IPS-18a (cell line): ENCODE measurements at regions not wholly inside any gene's neighbourhood (a gene's known extent, or its start where the extent isn't known, plus 50 kb on each side); places are given as distances from the start of the nearest gene placed in this dataset.
"Not testable (repeated sequence)": the region's sequence is repeated elsewhere in the genome, so short reads cannot be mapped to it uniquely, and the experiment has no call there.

Experiments used
- H3K27ac ChIP-seq: one replicate; pipeline ENCODE4 v1.5.1; 2013; ENCODE audit warnings: low read length
- H3K27me3 ChIP-seq: one replicate; pipeline ENCODE4 v1.6.1; 2013; ENCODE audit warnings: mild to moderate bottlenecking, low read length; ENCODE audit not compliant: control insufficient read depth, insufficient read depth
- H3K36me3 ChIP-seq: one replicate; pipeline ENCODE4 v1.6.1; 2013; ENCODE audit warnings: low read depth, low read length; ENCODE audit not compliant: control insufficient read depth
- H3K4me1 ChIP-seq: one replicate; pipeline ENCODE4 v1.6.1; 2013; ENCODE audit warnings: low read depth, low read length; ENCODE audit not compliant: control insufficient read depth
- H3K4me3 ChIP-seq: one replicate; pipeline ENCODE4 v1.5.1; 2013; ENCODE audit warnings: low read length
- H3K9ac ChIP-seq: one replicate; pipeline ENCODE4 v1.6.1; 2013; ENCODE audit warnings: mild to moderate bottlenecking, low read length, moderate library complexity
- H3K9me3 ChIP-seq: one replicate; pipeline ENCODE4 v1.6.1; 2013; ENCODE audit warnings: low read depth, low read length; ENCODE audit not compliant: control insufficient read depth

DNA sequence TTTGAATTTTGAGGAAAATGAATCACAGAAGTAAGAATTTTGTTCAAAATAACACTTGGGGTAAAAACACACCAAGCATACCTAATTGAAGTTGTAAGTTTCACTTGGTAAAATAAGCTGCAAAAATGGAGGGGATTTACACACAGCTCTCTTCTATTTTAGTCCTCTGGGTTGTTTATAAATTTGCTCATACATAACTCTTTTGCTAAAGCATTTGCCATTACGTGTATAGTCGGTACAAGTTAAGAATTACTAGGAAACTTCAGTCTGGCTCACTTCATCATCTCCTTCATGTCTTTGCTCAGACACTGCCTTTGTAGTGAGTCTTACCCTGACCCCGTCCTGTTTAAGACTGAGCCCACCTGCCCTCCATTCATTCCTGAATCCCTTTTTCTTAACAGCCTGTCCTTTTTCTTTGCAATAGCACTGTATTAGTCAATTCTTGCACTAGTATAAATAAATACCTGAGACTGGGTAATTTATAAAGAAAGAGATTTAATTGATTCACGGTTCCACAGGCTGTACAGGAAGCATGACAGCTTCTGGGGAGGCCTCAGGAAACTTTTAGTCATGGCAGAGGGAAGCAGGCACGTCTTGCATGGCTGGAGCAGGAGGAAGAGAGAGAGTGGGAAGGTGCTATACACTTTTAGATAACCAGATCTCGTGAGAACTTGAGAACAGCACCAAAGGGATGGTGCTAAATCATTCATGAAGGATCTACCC lies 451.1 kb downstream of the PCNX1 start:
- H3K9me3 ChIP-seq, result no peaks in the 10 kb centered on the region
- no peak overlapping the region for H3K9ac ChIP-seq
- no peak overlapping the region for H3K27ac ChIP-seq
- H3K4me3 ChIP-seq, result no peak overlapping the region
- H3K4me1 ChIP-seq, result peaks cover 25% of the 10 kb centered on the region
- H3K36me3 ChIP-seq, result no peaks in the 10 kb centered on the region
- H3K27me3 ChIP-seq, result no peaks in the 10 kb centered on the region

DNA sequence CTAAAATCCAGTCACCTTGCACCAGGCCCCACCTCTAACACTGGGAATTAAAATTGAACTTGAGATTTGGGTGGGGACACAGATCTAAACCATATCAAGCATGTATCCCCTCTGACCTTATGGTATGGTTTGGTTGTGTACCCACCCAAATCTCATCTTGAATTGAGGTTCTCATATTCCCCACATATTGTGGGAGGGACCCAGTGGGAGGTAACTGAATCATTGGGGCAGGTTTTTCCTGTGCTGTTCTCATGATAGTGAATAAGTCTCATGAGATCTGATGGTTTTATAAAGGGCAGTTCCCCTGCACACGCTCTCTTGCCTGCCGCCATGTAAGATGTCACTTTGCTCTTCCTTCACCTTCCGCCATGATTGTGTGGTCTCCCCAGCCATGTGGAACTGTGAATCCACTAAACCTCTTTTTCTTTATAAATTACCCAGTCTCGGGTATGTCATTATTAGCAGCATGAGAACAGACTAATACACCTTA lies 451.7 kb downstream of the PCNX1 start:
- not testable (repeated sequence) for H3K9me3 ChIP-seq, H3K36me3 ChIP-seq, H3K27me3 ChIP-seq, H3K27ac ChIP-seq, H3K4me3 ChIP-seq, H3K9ac ChIP-seq
- peaks cover 23% of the 10 kb centered on the region for H3K4me1 ChIP-seq

DNA sequence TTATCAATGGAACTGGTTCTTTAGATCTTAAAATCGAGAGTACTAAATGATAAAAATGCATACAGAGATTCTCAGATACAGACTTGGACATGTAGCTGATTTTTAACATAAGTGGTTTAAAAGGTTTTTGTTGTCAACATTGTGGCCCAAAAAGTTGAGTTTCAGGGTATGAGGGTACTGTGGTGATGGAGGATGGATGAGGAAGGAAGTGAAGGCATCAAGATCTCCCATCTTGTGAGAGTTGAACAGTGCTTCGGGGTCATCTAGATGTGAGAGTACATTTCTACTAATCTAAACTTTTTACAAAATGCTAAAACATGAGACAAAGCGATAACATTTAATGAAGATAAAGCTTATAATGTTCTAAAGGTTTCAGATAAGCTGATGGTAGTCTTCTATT lies 452.6 kb downstream of the PCNX1 start:
- Histone ChIP-seq H3K4me1 (peaks cover 17% of the 10 kb centered on the region), H3K27me3 (no peaks in the 10 kb centered on the region), H3K9me3 (no peaks in the 10 kb centered on the region), H3K4me3 (no peak overlapping the region), H3K36me3 (no peaks in the 10 kb centered on the region), H3K27ac (no peak overlapping the region), H3K9ac (no peak overlapping the region)

DNA sequence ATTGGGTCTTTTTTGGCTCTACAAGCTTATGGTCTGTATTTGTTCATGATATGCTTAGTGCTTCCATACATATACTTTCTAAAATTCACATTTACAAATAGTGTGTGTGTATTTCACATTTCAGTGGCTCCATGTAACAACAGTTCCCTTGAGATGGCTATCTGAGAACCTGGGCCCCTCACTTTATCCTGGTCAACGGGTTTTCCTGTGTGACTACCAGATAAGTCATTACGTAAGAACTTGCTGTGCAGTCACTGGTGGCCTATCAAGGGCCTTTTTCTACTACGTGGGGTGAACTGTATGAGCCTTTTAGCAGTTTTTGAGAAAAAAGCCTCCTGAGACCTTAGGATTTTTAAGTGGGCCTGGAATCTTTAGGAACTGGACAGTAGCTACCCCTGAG lies 454.1 kb downstream of the PCNX1 start:
- H3K36me3 ChIP-seq, result no peaks in the 10 kb centered on the region
- no peaks in the 10 kb centered on the region for H3K9me3 ChIP-seq
- peaks cover 10% of the 10 kb centered on the region for H3K4me1 ChIP-seq
- H3K4me3 ChIP-seq, result no peak overlapping the region
- H3K27ac ChIP-seq, result no peak overlapping the region
- H3K9ac ChIP-seq, result no peak overlapping the region
- no peaks in the 10 kb centered on the region for H3K27me3 ChIP-seq

DNA sequence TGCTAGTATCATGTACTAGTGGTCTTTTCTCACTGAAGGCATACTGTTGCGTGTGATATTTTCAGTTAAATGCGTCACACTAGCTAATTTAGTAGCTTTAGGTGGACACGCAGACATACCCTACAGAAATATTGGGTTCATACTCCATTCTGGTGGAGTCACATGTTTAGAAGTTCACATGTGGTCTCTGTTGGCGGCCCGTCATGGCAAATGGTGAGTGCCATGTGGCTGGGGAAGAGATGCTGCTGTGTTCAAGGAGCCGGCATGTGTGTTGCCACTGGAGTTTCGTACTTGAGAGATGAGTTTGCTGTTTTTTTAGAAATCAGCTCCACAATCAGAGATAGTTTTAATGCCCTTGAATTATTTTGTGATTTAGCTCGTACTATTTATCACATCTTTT lies 454.6 kb downstream of the PCNX1 start:
- no peak overlapping the region for H3K9ac ChIP-seq
- no peaks in the 10 kb centered on the region for H3K9me3 ChIP-seq
- H3K27ac ChIP-seq, result no peak overlapping the region
- no peak overlapping the region for H3K4me3 ChIP-seq
- H3K27me3 ChIP-seq, result no peaks in the 10 kb centered on the region
- H3K36me3 ChIP-seq, result no peaks in the 10 kb centered on the region
- peaks cover 10% of the 10 kb centered on the region for H3K4me1 ChIP-seq

DNA sequence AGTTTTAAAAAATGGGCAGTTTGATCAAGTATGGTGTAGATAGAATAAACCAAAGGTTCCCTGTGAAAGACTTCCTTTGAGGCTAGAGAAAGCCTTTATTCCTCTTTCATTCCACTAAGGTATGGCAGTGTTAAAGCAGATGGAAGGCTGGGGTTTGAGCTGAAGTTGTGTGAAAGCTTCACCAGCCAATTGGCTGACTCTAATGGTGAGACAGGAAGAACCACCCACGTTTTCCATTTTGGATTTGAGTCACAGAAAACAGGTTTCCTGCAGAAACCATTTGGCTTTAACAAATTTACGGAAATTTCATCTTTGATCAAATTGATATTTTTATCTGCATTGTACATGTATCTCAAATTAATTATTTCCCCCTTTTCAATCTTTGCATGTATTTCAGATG lies 455.0 kb downstream of the PCNX1 start:
- H3K27ac ChIP-seq, result no peak overlapping the region
- H3K27me3 ChIP-seq, result no peaks in the 10 kb centered on the region
- H3K4me1 ChIP-seq, result peaks cover 10% of the 10 kb centered on the region
- H3K9me3 ChIP-seq, result no peaks in the 10 kb centered on the region
- no peaks in the 10 kb centered on the region for H3K36me3 ChIP-seq
- no peak overlapping the region for H3K9ac ChIP-seq
- no peak overlapping the region for H3K4me3 ChIP-seq

DNA sequence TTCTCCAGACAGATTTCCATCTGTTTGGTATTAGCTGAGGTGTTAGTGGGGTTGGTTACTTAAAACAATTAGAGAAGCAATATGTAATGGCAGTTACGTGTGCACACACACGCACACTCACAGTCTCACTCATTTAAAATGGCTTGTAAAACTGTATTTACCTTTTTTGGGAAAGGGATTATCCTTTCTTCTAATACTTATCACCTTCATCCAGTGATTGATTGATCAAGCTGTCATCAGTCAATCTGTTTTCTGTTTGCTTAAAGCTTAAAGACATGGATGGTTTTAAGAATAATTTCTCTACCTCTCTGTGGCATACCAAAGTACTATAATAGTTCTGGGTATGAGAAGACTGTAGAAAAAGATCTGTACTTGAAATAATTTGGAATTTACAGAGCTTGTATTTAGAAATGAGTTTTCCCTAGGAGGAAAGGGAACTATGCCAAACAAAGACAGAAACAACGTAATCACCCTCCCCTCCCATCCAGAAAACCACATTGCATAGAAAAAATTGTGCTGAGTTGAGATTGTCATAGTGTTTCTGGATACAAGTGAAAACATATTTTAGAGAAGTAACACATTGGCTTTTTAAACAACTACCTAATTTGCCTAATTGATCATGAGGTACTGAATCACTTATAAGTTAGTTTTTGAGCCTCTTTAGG lies 455.8 kb downstream of the PCNX1 start:
- Histone ChIP-seq H3K4me1 (peaks cover 10% of the 10 kb centered on the region), H3K36me3 (no peaks in the 10 kb centered on the region), H3K9me3 (no peaks in the 10 kb centered on the region), H3K4me3 (no peak overlapping the region), H3K27me3 (no peaks in the 10 kb centered on the region), H3K27ac (no peak overlapping the region), H3K9ac (no peak overlapping the region)

DNA sequence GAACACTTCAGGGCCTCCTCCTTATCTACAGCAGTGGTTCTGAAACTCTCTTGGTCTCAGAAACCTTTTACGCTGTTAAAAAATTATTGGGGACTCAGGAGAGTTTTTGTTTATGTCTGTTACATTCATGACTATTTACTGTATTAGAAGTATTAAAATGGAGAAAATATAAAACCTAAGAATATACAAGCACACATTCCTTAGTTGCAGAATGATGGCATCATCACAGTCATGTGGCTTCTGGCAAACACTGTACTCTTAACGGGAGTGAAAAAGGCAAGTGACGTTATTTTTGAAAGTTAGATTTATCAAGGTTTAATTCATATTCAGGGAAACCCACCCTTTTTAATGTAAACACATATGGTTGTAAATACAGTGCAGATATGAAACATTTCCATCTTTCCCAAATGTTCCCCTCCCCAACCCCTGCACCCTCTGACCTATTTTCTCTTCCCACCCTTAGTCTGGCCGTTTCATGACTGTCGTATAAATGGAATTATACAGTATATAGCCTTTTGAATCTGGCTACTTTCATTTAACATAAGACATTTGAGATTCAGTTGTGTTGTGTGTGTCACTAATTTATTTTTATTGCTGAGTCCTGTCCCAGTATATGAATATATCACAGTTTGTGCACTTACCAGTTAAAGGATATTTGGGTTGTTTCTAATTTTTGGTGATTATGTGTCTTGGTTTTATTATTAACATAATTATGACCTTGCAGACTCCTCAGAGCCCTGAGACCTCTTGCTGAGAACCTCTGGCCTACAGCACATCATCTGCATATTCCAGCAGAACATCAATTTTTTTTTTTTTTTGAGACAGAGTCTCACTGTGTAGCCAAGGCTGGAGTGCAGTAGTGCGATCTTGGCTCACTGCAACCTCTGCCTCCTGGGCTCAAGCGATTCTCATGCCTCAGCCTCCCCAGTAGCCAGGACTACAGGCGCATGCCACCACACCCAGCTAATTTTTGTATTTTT lies 457.0 kb downstream of the PCNX1 start:
- H3K27me3 ChIP-seq, result no peaks in the 10 kb centered on the region
- no peak overlapping the region for H3K27ac ChIP-seq
- H3K4me3 ChIP-seq, result no peak overlapping the region
- H3K9me3 ChIP-seq, result no peaks in the 10 kb centered on the region
- H3K4me1 ChIP-seq, result peaks cover 10% of the 10 kb centered on the region
- no peaks in the 10 kb centered on the region for H3K36me3 ChIP-seq
- H3K9ac ChIP-seq, result no peak overlapping the region

DNA sequence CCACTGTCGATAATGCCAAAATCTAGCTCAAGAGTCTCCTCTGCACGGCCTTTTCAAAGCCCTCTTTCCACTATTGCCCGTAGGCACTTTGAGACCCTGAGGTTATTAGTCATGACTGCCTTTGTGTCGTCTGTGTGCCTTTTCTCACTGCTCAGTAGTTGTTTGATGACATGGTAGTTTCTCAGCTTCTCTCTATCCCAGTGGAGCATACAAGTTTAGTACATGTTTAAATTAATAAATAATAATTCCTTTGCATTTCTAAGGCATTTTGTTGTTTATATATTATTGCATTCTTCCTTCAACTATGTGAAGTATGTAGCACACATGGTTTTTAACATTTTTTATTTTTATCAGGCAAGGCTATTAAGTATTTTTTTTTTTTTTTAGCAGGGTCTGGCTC lies 458.1 kb downstream of the PCNX1 start:
- H3K4me1 ChIP-seq, result peaks cover 10% of the 10 kb centered on the region
- H3K9ac ChIP-seq, result no peak overlapping the region
- H3K36me3 ChIP-seq, result no peaks in the 10 kb centered on the region
- H3K9me3 ChIP-seq, result no peaks in the 10 kb centered on the region
- no peak overlapping the region for H3K27ac ChIP-seq
- no peaks in the 10 kb centered on the region for H3K27me3 ChIP-seq
- no peak overlapping the region for H3K4me3 ChIP-seq

DNA sequence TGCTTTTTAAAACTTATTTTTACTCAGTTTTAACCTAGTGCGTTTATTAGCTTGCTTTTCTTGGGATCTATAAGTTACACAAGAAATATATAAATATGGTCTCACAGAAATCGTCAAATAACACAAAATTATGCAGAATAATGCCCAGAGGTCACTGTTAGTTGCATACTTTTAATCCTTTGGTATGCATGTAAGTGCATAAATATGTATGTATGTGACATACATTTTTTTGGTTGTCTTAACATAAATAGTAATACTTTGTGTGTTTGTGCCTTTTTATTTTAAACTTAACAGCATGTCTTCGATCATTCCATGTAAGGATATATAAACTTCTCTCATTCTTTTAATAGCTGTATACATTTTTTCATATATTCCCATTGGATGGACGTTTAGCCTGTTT lies 459.6 kb downstream of the PCNX1 start:
- H3K27me3 ChIP-seq, result no peaks in the 10 kb centered on the region
- H3K9ac ChIP-seq, result no peak overlapping the region
- H3K27ac ChIP-seq, result no peak overlapping the region
- no peaks in the 10 kb centered on the region for H3K9me3 ChIP-seq
- H3K36me3 ChIP-seq, result no peaks in the 10 kb centered on the region
- H3K4me1 ChIP-seq, result peaks cover 7% of the 10 kb centered on the region
- no peak overlapping the region for H3K4me3 ChIP-seq

DNA sequence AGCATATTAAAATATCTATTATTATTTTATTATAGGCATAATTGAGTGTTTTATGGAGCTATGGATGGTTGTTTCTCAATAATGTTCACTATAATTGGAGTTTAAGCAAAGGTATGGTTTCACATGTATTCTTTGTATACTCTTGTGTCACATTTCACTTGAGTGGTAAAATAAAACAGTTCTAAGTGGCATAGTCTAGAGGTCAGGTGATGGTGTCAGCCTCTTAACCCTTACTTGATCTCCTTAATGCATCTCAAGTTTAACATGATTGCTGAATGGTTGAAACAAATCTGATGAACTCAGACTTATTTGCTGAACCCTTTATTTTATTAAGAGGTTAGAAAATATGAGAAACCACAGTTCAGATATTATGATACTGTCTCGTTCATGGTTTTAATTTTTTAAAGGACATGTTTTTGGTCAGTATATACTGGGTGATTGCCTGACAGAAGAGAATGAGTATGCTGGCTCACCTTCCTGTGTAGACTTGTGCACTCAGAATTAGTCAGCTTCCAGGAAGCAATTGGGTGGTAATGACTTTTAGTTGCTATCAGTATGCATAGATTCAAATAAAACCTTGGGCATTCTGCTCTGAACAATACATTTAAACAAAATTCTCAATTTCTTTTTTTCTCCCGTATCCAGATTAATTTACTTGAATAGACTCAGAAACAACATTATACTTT lies 464.6 kb downstream of the PCNX1 start:
- H3K27me3 ChIP-seq, result no peaks in the 10 kb centered on the region
- H3K27ac ChIP-seq, result no peak overlapping the region
- H3K4me3 ChIP-seq, result no peak overlapping the region
- no peak overlapping the region for H3K9ac ChIP-seq
- H3K9me3 ChIP-seq, result peaks cover 2% of the 10 kb centered on the region
- no peaks in the 10 kb centered on the region for H3K36me3 ChIP-seq
- H3K4me1 ChIP-seq, result no peaks in the 10 kb centered on the region
